GM12872 (cell line): ENCODE measurements at regions not wholly inside any gene's neighbourhood (a gene's known extent, or its start where the extent isn't known, plus 50 kb on each side); places are given as distances from the start of the nearest gene placed in this dataset.

ENCODE experiments used
- CTCF ChIP-seq: IDR thresholded peaks from 3 replicates; pipeline ENCODE4 v1.5.1; 2011; ENCODE audit warnings: low read depth, mild to moderate bottlenecking, low read length, moderate library complexity; ENCODE audit not compliant: insufficient read depth

- no peak for TF ChIP-seq CTCF
Measured at GRCh38 chr4:45692131-45692735, 431.6 kb downstream of the GABRG1 start.

GRCh38 chr4:45688341-45688740 is 435.5 kb downstream of the GABRG1 start:
- no peak for TF ChIP-seq CTCF

- no peak for TF ChIP-seq CTCF
Measured at GRCh38 chr4:45679411-45679810, 444.4 kb downstream of the GABRG1 start.

- no peak for TF ChIP-seq CTCF
Measured at GRCh38 chr4:45668128-45668527, 455.7 kb downstream of the GABRG1 start.

GRCh38 chr4:45663628-45664081 is 460.2 kb downstream of the GABRG1 start:
- TF ChIP-seq CTCF, result no peak

GRCh38 chr4:45663003-45663402 is 460.9 kb downstream of the GABRG1 start:
- no peak for TF ChIP-seq CTCF

GRCh38 chr4:45661893-45662292 is 462.0 kb downstream of the GABRG1 start:
- TF ChIP-seq CTCF, result no peak
